ENCODE measurements at regions not wholly inside any gene's neighbourhood (a gene's known extent, or its start where the extent isn't known, plus 50 kb on each side); places are given as distances from the start of the nearest gene placed in this dataset.
"Not testable (repeated sequence)": the region's sequence is repeated elsewhere in the genome, so short reads cannot be mapped to it uniquely, and the experiment has no call there.

- no peak for DNase-seq
These were observed 144.3 kb downstream of the FCRL5 start for GRCh38 chr1:157407917-157408525.

GRCh38 chr1:157407367-157407766, 144.9 kb downstream of the FCRL5 start:
- no peak for DNase-seq

- no peak for DNase-seq
These were observed 146.7 kb downstream of the FCRL5 start for GRCh38 chr1:157405662-157406061.

GRCh38 chr1:157404614-157405013, 147.7 kb downstream of the FCRL5 start:
- no peak for DNase-seq

GRCh38 chr1:157404063-157404501, 148.2 kb downstream of the FCRL5 start:
- DNase-seq = no peak

GRCh38 chr1:157403608-157404007, 148.7 kb downstream of the FCRL5 start:
- no peak for DNase-seq

GRCh38 chr1:157403203-157403602, 149.1 kb downstream of the FCRL5 start:
- DNase-seq = no peak

GRCh38 chr1:157400766-157401165, 151.5 kb downstream of the FCRL5 start:
- DNase-seq = no peak

- DNase-seq = no peak
These were observed 152.3 kb downstream of the FCRL5 start for GRCh38 chr1:157399984-157400382.

GRCh38 chr1:157399343-157399983, 152.9 kb downstream of the FCRL5 start:
- DNase-seq = no peak

GRCh38 chr1:157390651-157391050, 161.7 kb downstream of the FCRL5 start:
- no peak for DNase-seq

- no peak for DNase-seq
These were observed 164.3 kb downstream of the FCRL5 start for GRCh38 chr1:157388057-157388456.

GRCh38 chr1:157384258-157384657, 168.1 kb downstream of the FCRL5 start:
- DNase-seq = no peak

- DNase-seq = no peak
These were observed 170.0 kb downstream of the FCRL5 start for GRCh38 chr1:157382351-157382750.

- DNase-seq = no peak
These were observed 171.8 kb downstream of the FCRL5 start for GRCh38 chr1:157380523-157380922.

- peak; percentile 40 for DNase-seq
These were observed 175.0 kb downstream of the FCRL5 start for GRCh38 chr1:157377280-157377713.

- DNase-seq = no peak
These were observed 175.6 kb downstream of the FCRL5 start for GRCh38 chr1:157376681-157377080.

GRCh38 chr1:157372311-157372710, 180.0 kb downstream of the FCRL5 start:
- not testable (repeated sequence) for DNase-seq

GRCh38 chr1:157371826-157372225, 180.5 kb downstream of the FCRL5 start:
- DNase-seq = no peak

GRCh38 chr1:157371221-157371620, 181.1 kb downstream of the FCRL5 start:
- no peak for DNase-seq

GRCh38 chr1:157370698-157371097, 181.6 kb downstream of the FCRL5 start:
- no peak for DNase-seq

GRCh38 chr1:157369808-157370521, 182.3 kb downstream of the FCRL5 start:
- DNase-seq = peak; percentile 37

GRCh38 chr1:157368941-157369340, 183.4 kb downstream of the FCRL5 start:
- not testable (repeated sequence) for DNase-seq

GRCh38 chr1:157368363-157368762, 184.0 kb downstream of the FCRL5 start:
- no peak for DNase-seq
